IMR-90 (cell line): ENCODE measurements at regions not wholly inside any gene's neighbourhood (a gene's known extent, or its start where the extent isn't known, plus 50 kb on each side); places are given as distances from the start of the nearest gene placed in this dataset.
A peak's percentile ranks its signal among the peaks of the same experiment; 100 is the strongest.

ENCODE experiments used
- ATAC-seq: fragments of 200-7000 bp; cut with Tn5 transposase; 2 replicates; pipeline ENCODE4 v1.9.1; 2020; ENCODE audit warnings: low read depth, mild to moderate bottlenecking, moderate library complexity
- BruUV-seq: library from RNA; stranded (reverse); fragments of 400-500 nt; replicated peaks from 2 replicates; lab custom pipeline; 2021; lab: Mats Ljungman, UMichigan
- CTCF ChIA-PET: fragments of 300-600 bp; formaldehyde crosslinking; extraction: SDS; loops from one replicate; lab custom pipeline; 2021; ENCODE audit warnings: antibody characterized with exemption; lab: Yijun Ruan, JAX
- POLR2A ChIA-PET: fragments of 300-600 bp; sonication (Branson Sonifier 250); formaldehyde crosslinking; loops from one replicate; lab custom pipeline; 2022; ENCODE audit warnings: antibody characterized with exemption; ENCODE audit not compliant: unreplicated experiment; lab: Charles Lee
- DNase-seq: peaks from one replicate; pipeline ENCODE4 v3.0.0; 2013
- H2AFZ ChIP-seq: replicated peaks from 2 replicates; pipeline ENCODE3; 2013; ENCODE audit warnings: low read length, mild to moderate bottlenecking; ENCODE audit not compliant: poor library complexity
- H2AK5ac ChIP-seq: 2 replicates; pipeline ENCODE4 v1.6.1; 2013; ENCODE audit warnings: low read depth, low read length, inconsistent platforms
- H2AK9ac ChIP-seq: replicated peaks from 2 replicates; pipeline ENCODE3; 2013; ENCODE audit warnings: mild to moderate bottlenecking, low read depth, low read length, moderate library complexity; ENCODE audit not compliant: poor library complexity
- H2BK120ac ChIP-seq: 2 replicates; pipeline ENCODE4 v1.6.1; 2013; ENCODE audit warnings: low read depth, low read length, inconsistent platforms
- H2BK15ac ChIP-seq: 3 replicates; pipeline ENCODE4 v1.6.1; 2013; ENCODE audit warnings: low read depth, low read length, inconsistent platforms
- H2BK20ac ChIP-seq: 2 replicates; pipeline ENCODE4 v1.6.1; 2013; ENCODE audit warnings: low read depth, mild to moderate bottlenecking, inconsistent platforms, low read length, moderate library complexity
- H2BK5ac ChIP-seq: 2 replicates; pipeline ENCODE4 v1.6.1; 2013; ENCODE audit warnings: mild to moderate bottlenecking, low read depth, low read length, inconsistent platforms; ENCODE audit not compliant: poor library complexity, severe bottlenecking
- H3K14ac ChIP-seq: replicated peaks from 2 replicates; pipeline ENCODE4 v1.6.1; 2013; ENCODE audit warnings: low read depth, low read length, inconsistent platforms
- H3K18ac ChIP-seq: 2 replicates; pipeline ENCODE4 v1.6.1; 2013; ENCODE audit warnings: low read depth, low read length, control low read depth
- H3K23ac ChIP-seq: 2 replicates; pipeline ENCODE4 v1.6.1; 2013; ENCODE audit warnings: low read depth, low read length, inconsistent platforms
- H3K27ac ChIP-seq: 2 replicates; pipeline ENCODE4 v1.5.1; 2013; ENCODE audit warnings: mild to moderate bottlenecking, control low read depth, low read length; ENCODE audit not compliant: insufficient read depth
- H3K27me3 ChIP-seq: 2 replicates; pipeline ENCODE4 v1.6.1; 2013; ENCODE audit warnings: low read length; ENCODE audit not compliant: control insufficient read depth, insufficient read depth
- H3K36me3 ChIP-seq: 2 replicates; pipeline ENCODE4 v1.6.1; 2013; ENCODE audit warnings: low read length, mixed read lengths; ENCODE audit not compliant: control insufficient read depth, insufficient read depth
- H3K4ac ChIP-seq: 2 replicates; pipeline ENCODE4 v1.6.1; 2013; ENCODE audit warnings: low read depth, low read length, inconsistent platforms
- H3K4me1 ChIP-seq: 2 replicates; pipeline ENCODE4 v1.6.1; 2013; ENCODE audit warnings: low read length, mixed read lengths; ENCODE audit not compliant: control insufficient read depth, insufficient read depth
- H3K4me2 ChIP-seq: 2 replicates; pipeline ENCODE4 v1.6.1; 2013; ENCODE audit warnings: low read depth, mild to moderate bottlenecking, control low read depth, low read length, moderate library complexity
- H3K4me3 ChIP-seq: 2 replicates; pipeline ENCODE4 v1.5.1; 2013; ENCODE audit warnings: low read depth, mild to moderate bottlenecking, control low read depth, low read length, moderate library complexity; ENCODE audit not compliant: insufficient read depth
- H3K56ac ChIP-seq: 2 replicates; pipeline ENCODE4 v1.6.1; 2013; ENCODE audit warnings: low read length, inconsistent platforms; ENCODE audit not compliant: insufficient read depth; ENCODE audit errors: extremely low read depth
- H3K79me1 ChIP-seq, 2 experiments: 2 replicates each; pipeline ENCODE4 v1.6.1; 2013; ENCODE audit warnings: low read length in 2 of 2, inconsistent platforms in 1 of 2, low read depth in 1 of 2
- H3K9ac ChIP-seq: 2 replicates; pipeline ENCODE4 v1.6.1; 2013; ENCODE audit warnings: low read depth, low read length, control low read depth
- H3K9me1 ChIP-seq: 2 replicates; pipeline ENCODE4 v1.6.1; 2013; ENCODE audit warnings: low read length, inconsistent platforms; ENCODE audit not compliant: insufficient read depth
- H3K9me3 ChIP-seq: 2 replicates; pipeline ENCODE4 v1.6.1; 2013; ENCODE audit warnings: low read length; ENCODE audit not compliant: control insufficient read depth, insufficient read depth
- H4K20me1 ChIP-seq: 2 replicates; pipeline ENCODE4 v1.6.1; 2013; ENCODE audit warnings: low read length, inconsistent platforms; ENCODE audit not compliant: insufficient read depth
- H4K5ac ChIP-seq: 2 replicates; pipeline ENCODE4 v1.6.1; 2013; ENCODE audit warnings: mild to moderate bottlenecking, low read depth, low read length, control low read depth
- H4K8ac ChIP-seq, 2 experiments: 2 replicates each; pipeline ENCODE4 v1.6.1; 2013; ENCODE audit warnings: low read depth in 2 of 2, low read length in 2 of 2, control low read depth in 1 of 2, inconsistent platforms in 1 of 2
- H4K91ac ChIP-seq: 2 replicates; pipeline ENCODE4 v1.6.1; 2013; ENCODE audit warnings: low read depth, low read length, inconsistent platforms; ENCODE audit not compliant: insufficient read depth
- BHLHE40 ChIP-seq: fragments of 150-350 bp; IDR thresholded peaks from 2 replicates; pipeline ENCODE4 v1.6.1; 2016; ENCODE audit warnings: mild to moderate bottlenecking, low read depth, low read length
- CEBPB ChIP-seq: IDR thresholded peaks from 2 replicates; pipeline ENCODE4 v1.6.1; 2012; ENCODE audit warnings: low read depth, low read length, improper control_type of control experiment
- CHD1 ChIP-seq: IDR thresholded peaks from 2 replicates; pipeline ENCODE4 v1.6.1; 2012; ENCODE audit warnings: low read depth, low read length, improper control_type of control experiment
- CTCF ChIP-seq: conservative IDR thresholded peaks from 2 replicates; pipeline ENCODE4 v1.5.1; 2012; ENCODE audit warnings: mild to moderate bottlenecking, low read depth, low read length, improper control_type of control experiment
- ELK1 ChIP-seq: fragments of 150-350 bp; IDR thresholded peaks from 2 replicates; pipeline ENCODE4 v1.6.1; 2016; ENCODE audit warnings: low read depth, mild to moderate bottlenecking, low read length, moderate library complexity, borderline replicate concordance
- FOS ChIP-seq: fragments of 150-350 bp; IDR thresholded peaks from 2 replicates; pipeline ENCODE4 v1.6.1; 2016; ENCODE audit warnings: low read depth, low read length
- MAFK ChIP-seq: IDR thresholded peaks from 2 replicates; pipeline ENCODE4 v1.6.1; 2012; ENCODE audit warnings: low read depth, low read length, improper control_type of control experiment
- MAZ ChIP-seq: IDR thresholded peaks from 2 replicates; pipeline ENCODE4 v1.6.1; 2012; ENCODE audit warnings: low read depth, mild to moderate bottlenecking, low read length, improper control_type of control experiment, moderate library complexity, borderline replicate concordance
- MXI1 ChIP-seq: IDR thresholded peaks from 2 replicates; pipeline ENCODE4 v1.6.1; 2012; ENCODE audit warnings: low read depth, mild to moderate bottlenecking, low read length, moderate library complexity, borderline replicate concordance
- NFE2L2 ChIP-seq: fragments of 150-350 bp; IDR thresholded peaks from 2 replicates; pipeline ENCODE4 v1.6.1; 2016; ENCODE audit warnings: low read depth, mild to moderate bottlenecking, low read length
- POLR2A ChIP-seq: IDR thresholded peaks from 2 replicates; pipeline ENCODE4 v1.6.1; 2012; ENCODE audit warnings: mild to moderate bottlenecking, low read depth, low read length
- RAD21 ChIP-seq: IDR thresholded peaks from 2 replicates; pipeline ENCODE4 v1.6.1; 2012; ENCODE audit warnings: low read length, improper control_type of control experiment
- RCOR1 ChIP-seq: IDR thresholded peaks from 2 replicates; pipeline ENCODE4 v1.6.1; 2012; ENCODE audit warnings: mild to moderate bottlenecking, low read length, improper control_type of control experiment; ENCODE audit not compliant: insufficient replicate concordance
- RFX5 ChIP-seq: IDR thresholded peaks from 2 replicates; pipeline ENCODE4 v1.8.0; 2012; ENCODE audit warnings: low read depth, mild to moderate bottlenecking, low read length, moderate library complexity
- SMC3 ChIP-seq: fragments of 150-350 bp; IDR thresholded peaks from 2 replicates; pipeline ENCODE4 v1.6.1; 2016; ENCODE audit warnings: low read depth, mild to moderate bottlenecking, antibody characterized with exemption, low read length, moderate library complexity
- WGBS, 2 experiments: methylation state at CpG; one replicate each; pipeline versions ENCODE4 v1.1.5 to v1.1.7; 2013; ENCODE audit warnings: missing lambda C conversion rate in 2 of 2; ENCODE audit not compliant: insufficient read length in 1 of 2; ENCODE audit errors: extremely low coverage in 2 of 2; 5-methylcytosine and 5-hydroxymethylcytosine counted together
- dilution Hi-C: fragments of 300-500 bp; cut with HindIII; formaldehyde crosslinking; loops from one replicate; pipeline ENCODE4 v1.14.3; 2018; ENCODE audit warnings: low sequenced_read_pairs; ENCODE audit not compliant: unreplicated experiment
- in situ Hi-C: fragments of 300-500 bp; cut with MboI; formaldehyde crosslinking; loops from 3 replicates; pipeline ENCODE4 v1.14.3; 2019; ENCODE audit warnings: low sequenced_read_pairs, inconsistent platforms, mixed read lengths
- intact Hi-C: fragments of 100-400 bp; cut with micrococcal nuclease; formaldehyde crosslinking; loops from 2 replicates; pipeline ENCODE4 v1.10.0; 2022
- TF ChIP-seq, protein P1 (sequence below): fragments of 150-350 bp; IDR thresholded peaks from 2 replicates; pipeline ENCODE4 v1.6.1; 2017; ENCODE audit warnings: mild to moderate bottlenecking, antibody characterized with exemption, low read length, low read depth

GRCh38 chr9:92224177-92224576 lies 69.3 kb downstream of the IARS1 start:
- Histone ChIP-seq H2AFZ (no peak overlapping the region), H4K5ac (no peak overlapping the region), H3K27ac (no peak overlapping the region), H3K14ac (no peak overlapping the region), H3K4me2 (no peak overlapping the region), H4K20me1 (no peaks in the 10 kb centered on the region), H3K4ac (no peak overlapping the region), H3K36me3 (peaks cover 58% of the 10 kb centered on the region), H2BK5ac (no peak overlapping the region), H4K8ac (peak overlapping the region; percentile 39 to 57; a peak in 3 of 4 replicates), H3K23ac (no peak overlapping the region), H2AK9ac (no peak overlapping the region), H2BK20ac (no peak overlapping the region), H2BK15ac (no peak overlapping the region), H3K4me1 (no peaks in the 10 kb centered on the region), H3K9me1 (peaks cover 7% of the 10 kb centered on the region), H3K56ac (no peak overlapping the region), H2BK120ac (no peak overlapping the region), H3K9me3 (peaks cover 2% of the 10 kb centered on the region; the same call in 1 of the 2 replicates), H3K79me1 (peaks cover 30 to 38% of the 10 kb centered on the region in 2 experiments), H2AK5ac (no peak overlapping the region), H3K27me3 (no peaks in the 10 kb centered on the region), H4K91ac (no peak overlapping the region; the same call in 1 of the 2 replicates), H3K18ac (no peak overlapping the region), H3K4me3 (no peak overlapping the region), H3K9ac (no peak overlapping the region)
- ATAC-seq (no peak), DNase-seq (no peak)
- in situ Hi-C loops (no loop called here), dilution Hi-C loops (no loop called here), intact Hi-C loops (no loop called here)
- ChIA-PET POLR2A (no interaction called here), CTCF (no interaction called here)
- TF ChIP-seq CEBPB: no peak
- no peak for TF ChIP-seq MXI1
- no peak for TF ChIP-seq NFE2L2
- TF ChIP-seq POLR2A: no peak
- no peak for TF ChIP-seq BHLHE40
- no peak for TF ChIP-seq RCOR1
- TF ChIP-seq RFX5: no peak
- no peak for TF ChIP-seq MAFK
- TF ChIP-seq FOS: no peak
- no peak for TF ChIP-seq CTCF
- TF ChIP-seq MAZ: no peak
- TF ChIP-seq, protein P1, sequence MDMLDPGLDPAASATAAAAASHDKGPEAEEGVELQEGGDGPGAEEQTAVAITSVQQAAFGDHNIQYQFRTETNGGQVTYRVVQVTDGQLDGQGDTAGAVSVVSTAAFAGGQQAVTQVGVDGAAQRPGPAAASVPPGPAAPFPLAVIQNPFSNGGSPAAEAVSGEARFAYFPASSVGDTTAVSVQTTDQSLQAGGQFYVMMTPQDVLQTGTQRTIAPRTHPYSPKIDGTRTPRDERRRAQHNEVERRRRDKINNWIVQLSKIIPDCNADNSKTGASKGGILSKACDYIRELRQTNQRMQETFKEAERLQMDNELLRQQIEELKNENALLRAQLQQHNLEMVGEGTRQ: no peak
- TF ChIP-seq CHD1: no peak
- TF ChIP-seq SMC3: no peak
- no peak for TF ChIP-seq ELK1
- no peak for TF ChIP-seq RAD21
- no TSS peak for BruUV-seq
- WGBS, 2 experiments: no CpG with 5 or more reads among the region's 4 CpGs
